LNCAP (cell line): ENCODE measurements at regions not wholly inside any gene's neighbourhood (a gene's known extent, or its start where the extent isn't known, plus 50 kb on each side); places are given as distances from the start of the nearest gene placed in this dataset.

Experiments used
- TF ChIP-seq, protein P1 (sequence below): fragments of 450-650 bp; IDR thresholded peaks from 2 replicates; pipeline ENCODE4 v1.5.1; 2017; ENCODE audit warnings: mild to moderate bottlenecking

DNA sequence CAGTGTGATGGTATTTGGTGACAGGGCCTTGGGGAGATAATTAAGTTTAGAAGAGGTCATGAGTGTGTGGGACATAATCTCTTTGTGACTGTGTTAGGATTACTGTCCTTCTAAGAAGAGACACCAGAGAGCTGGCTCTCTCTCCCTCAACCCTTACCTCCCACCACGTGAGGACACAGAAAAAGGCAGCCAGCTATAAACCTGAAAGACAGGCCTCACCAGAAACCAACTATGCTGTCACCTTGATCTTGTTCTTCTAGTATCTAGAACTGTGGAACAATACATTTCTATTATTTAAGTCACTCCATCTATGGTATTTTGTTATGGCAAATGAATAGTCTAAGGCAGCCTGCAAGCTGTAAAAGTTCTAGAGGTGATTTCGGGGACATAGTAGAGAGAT is 203.7 kb downstream of the OTOR start:
- TF ChIP-seq, protein P1, sequence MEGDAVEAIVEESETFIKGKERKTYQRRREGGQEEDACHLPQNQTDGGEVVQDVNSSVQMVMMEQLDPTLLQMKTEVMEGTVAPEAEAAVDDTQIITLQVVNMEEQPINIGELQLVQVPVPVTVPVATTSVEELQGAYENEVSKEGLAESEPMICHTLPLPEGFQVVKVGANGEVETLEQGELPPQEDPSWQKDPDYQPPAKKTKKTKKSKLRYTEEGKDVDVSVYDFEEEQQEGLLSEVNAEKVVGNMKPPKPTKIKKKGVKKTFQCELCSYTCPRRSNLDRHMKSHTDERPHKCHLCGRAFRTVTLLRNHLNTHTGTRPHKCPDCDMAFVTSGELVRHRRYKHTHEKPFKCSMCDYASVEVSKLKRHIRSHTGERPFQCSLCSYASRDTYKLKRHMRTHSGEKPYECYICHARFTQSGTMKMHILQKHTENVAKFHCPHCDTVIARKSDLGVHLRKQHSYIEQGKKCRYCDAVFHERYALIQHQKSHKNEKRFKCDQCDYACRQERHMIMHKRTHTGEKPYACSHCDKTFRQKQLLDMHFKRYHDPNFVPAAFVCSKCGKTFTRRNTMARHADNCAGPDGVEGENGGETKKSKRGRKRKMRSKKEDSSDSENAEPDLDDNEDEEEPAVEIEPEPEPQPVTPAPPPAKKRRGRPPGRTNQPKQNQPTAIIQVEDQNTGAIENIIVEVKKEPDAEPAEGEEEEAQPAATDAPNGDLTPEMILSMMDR, result no peak

DNA sequence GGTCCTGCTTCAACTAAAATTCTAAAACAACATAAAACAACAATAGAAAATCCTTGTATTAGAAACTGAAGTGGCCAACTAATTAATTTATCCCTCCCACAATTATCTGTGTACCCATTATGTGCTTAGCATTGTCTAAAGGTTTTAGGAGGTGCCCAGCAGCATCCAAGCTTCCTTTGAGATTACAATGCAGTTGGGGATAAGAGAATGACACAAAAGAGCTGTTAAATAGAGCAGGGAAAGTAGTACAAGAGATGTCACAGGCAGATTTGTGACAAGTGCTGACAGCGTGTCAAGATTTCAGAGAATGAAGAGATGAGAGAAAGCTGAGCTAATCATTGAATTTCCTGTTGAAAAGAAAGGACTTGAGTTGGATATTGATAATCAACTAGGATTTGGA is 204.8 kb downstream of the OTOR start:
- TF ChIP-seq, protein P1, result no peak

DNA sequence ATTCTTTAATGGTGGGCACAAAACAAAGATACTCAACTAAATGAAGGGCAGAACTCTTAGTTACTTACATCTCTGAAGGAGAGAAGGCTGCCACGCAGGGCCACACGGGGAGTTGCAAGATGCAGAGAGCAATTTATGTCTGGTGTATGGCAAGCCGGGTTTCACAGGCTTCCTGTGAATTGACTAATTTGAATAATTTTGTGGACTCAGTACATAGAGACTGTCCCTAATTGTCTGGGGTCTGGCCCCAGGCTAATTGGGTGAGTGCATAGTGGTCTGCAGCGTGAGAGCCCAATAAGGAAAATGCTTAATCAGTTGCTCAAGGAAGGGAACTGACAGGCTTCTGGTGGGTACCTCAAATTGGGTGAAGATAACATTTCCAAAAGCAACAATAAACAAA is 205.7 kb downstream of the OTOR start:
- TF ChIP-seq, protein P1, result no peak

DNA sequence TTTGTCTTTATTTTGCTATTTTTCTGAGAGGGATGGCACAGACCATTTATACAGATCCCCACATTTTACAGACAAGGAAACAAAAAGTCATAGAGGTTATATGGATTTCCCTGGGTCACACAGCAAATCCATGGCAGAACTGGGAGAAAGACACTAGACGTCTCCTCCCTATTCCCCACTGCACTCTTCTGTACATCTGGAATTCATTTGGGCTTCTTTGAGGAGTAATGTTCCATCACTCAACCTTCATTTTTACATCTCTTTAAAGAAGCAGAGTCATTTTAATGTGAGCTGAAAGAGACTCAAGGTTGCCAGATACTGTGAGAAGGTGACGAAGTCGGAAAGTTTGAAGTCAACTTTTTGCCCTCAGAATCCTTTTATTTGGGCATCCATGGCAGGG is 207.3 kb downstream of the OTOR start:
- TF ChIP-seq, protein P1, result no peak

DNA sequence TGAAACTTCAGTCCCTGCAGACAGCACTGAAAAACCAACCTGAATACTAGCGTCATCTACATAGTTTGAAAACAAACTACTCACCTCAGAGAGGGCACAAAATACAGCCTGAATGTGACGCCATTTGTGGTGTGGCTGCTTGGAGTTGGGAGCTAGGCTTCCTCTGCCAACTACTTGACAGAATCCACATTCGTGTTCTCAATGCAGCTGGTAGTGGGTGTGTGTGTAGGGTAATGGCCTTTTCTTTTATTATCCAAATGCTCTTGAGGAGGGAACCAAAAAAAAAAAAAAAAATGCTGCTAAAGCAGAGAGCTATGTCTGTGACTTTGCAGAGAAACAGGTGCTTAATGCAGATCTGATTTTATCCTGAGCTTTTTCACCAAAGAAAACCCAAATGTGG is 207.8 kb downstream of the OTOR start:
- TF ChIP-seq, protein P1, result no peak

DNA sequence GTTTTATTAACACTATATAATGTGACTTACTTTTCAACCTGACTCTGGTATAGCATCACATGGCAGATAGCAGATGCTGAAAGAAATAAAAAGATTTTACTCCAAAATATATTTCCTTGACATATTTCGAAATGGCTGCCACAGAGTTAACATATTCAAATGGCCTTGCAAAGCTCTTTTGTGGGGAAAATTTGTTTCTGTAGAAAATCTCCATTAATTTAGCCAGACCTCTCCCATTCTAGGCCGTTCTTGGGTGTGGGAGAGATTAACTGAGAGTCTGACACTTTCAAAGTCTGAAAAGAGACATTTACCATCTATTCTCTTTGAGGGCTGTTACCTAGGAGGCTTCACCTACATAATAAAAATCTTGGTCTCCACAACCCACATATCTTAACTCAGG is 217.2 kb downstream of the OTOR start:
- TF ChIP-seq, protein P1, result no peak

DNA sequence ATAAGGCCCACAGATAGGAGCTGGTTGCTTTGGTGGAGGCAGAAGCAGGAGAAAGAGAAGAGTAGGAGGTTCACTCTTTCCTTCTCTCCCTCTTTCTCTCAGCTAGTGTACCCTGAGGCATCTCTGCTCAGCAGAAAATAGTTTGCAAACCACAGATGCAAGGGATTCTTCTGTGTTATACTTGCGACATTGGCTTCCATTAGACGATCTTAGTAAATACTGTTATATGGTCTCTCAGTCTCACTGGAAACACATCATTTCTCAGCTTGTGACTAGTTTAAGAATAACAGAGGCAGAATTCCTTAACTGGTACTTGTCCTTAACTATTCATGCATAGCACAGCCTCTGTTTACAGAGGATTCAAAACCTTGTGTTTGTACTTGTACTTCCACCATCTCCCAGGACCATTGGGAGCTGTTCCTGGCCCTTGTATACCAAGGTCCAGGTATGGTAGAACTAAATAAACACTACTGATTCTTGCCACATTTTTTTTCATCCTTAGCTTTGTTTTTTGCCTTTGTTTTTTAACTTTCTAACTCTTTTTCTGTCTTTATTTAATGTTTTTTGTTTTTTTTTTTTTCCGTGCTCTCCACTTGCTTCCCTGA is 218.2 kb downstream of the OTOR start:
- TF ChIP-seq, protein P1, result no peak

DNA sequence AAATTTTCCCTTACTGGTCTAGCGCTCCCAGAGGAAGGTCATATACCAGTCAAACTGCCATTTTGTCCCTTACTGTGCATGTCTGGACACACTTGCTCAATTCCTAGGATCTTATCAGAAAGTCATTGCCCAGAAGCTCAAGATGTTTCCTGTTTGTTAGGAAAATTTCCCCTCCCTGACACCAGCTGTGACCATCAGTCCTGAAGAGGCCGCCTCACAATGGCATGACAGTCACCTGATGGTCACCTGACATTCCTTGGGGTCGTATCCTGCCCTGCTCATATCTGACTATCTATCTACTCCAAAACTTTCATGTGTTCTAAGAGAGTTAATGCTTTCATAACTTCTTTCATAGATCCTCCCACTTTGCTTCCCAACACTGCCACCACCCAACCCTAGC is 219.9 kb downstream of the OTOR start:
- TF ChIP-seq, protein P1, result no peak
